GM12878 (cell line): ENCODE measurements at regions not wholly inside any gene's neighbourhood (a gene's known extent, or its start where the extent isn't known, plus 50 kb on each side); places are given as distances from the start of the nearest gene placed in this dataset.

Source experiments
- ATAC-seq: fragments of 200-7000 bp; cut with Tn5 transposase; 3 replicates; pipeline ENCODE4 v1.9.1; 2020; ENCODE audit warnings: mild to moderate bottlenecking, moderate library complexity
- BruUV-seq: library from RNA; stranded (reverse); fragments of 400-500 nt; replicated peaks from 2 replicates; lab custom pipeline; 2021; lab: Mats Ljungman, UMichigan
- CTCF ChIA-PET: fragments of 300-600 bp; sonication (Branson Sonifier 250); formaldehyde crosslinking; extraction: SDS; loops from one replicate; lab custom pipeline; 2021; ENCODE audit warnings: inconsistent platforms; lab: Yijun Ruan, JAX
- POLR2A ChIA-PET: fragments of 350-600 bp; formaldehyde crosslinking; extraction: SDS; loops from one replicate; lab custom pipeline; 2021; ENCODE audit warnings: inconsistent platforms; lab: Charles Lee
- RAD21 ChIA-PET: fragments of 300-600 bp; sonication (Branson Sonifier 250); formaldehyde crosslinking; loops from one replicate; lab custom pipeline; 2023; ENCODE audit warnings: antibody characterized with exemption; ENCODE audit not compliant: unreplicated experiment; lab: Charles Lee
- SMC1A ChIA-PET: fragments of 300-600 bp; sonication (Branson Sonifier 250); formaldehyde crosslinking; loops from one replicate; lab custom pipeline; 2023; ENCODE audit not compliant: unreplicated experiment, uncharacterized antibody; lab: Charles Lee
- DNase-seq: peaks from one replicate; pipeline ENCODE4 v3.0.0-alpha.2; 2011; ENCODE audit warnings: low read depth, low spot score
- FAIRE-seq: peaks from 3 replicates; lab custom pipeline; 2011; peaks lifted over from hg19 to GRCh38; lab: Jason Lieb, UNC
- H2AFZ ChIP-seq: 2 replicates; pipeline ENCODE4 v1.6.0; 2011; ENCODE audit warnings: low read depth, low read length, control low read depth; ENCODE audit not compliant: control insufficient read depth
- H3K27ac ChIP-seq: 2 replicates; pipeline ENCODE4 v1.5.1; 2011; ENCODE audit warnings: control low read depth; ENCODE audit not compliant: control insufficient read depth, insufficient read depth
- H3K27me3 ChIP-seq, 2 experiments: replicated peaks in 1 of 2; 2 replicates each; pipeline versions ENCODE4 v1.6.0 to v1.6.1; 2011; ENCODE audit warnings: low read length in 1 of 2; ENCODE audit not compliant: control insufficient read depth in 2 of 2, insufficient read depth in 2 of 2
- H3K36me3 ChIP-seq, 2 experiments: 2 replicates each; pipeline ENCODE4 v1.5.1; 2011; ENCODE audit warnings: low read length in 1 of 2; ENCODE audit not compliant: control insufficient read depth in 2 of 2, insufficient read depth in 2 of 2
- H3K4me1 ChIP-seq: 2 replicates; pipeline ENCODE4 v1.6.1; 2011; ENCODE audit warnings: mild to moderate bottlenecking, low read length, moderate library complexity, mixed read lengths; ENCODE audit not compliant: control insufficient read depth, insufficient read depth
- H3K4me2 ChIP-seq: 2 replicates; pipeline ENCODE4 v1.6.0; 2011; ENCODE audit warnings: control low read depth; ENCODE audit not compliant: control insufficient read depth, insufficient read depth
- H3K4me3 ChIP-seq: fragments of 200-600 bp; sonication (generic); 2 replicates; pipeline ENCODE4 v1.5.1; 2016
- H3K79me2 ChIP-seq: 2 replicates; pipeline ENCODE4 v1.6.0; 2011; ENCODE audit warnings: low read length; ENCODE audit not compliant: control insufficient read depth, insufficient read depth
- H3K9ac ChIP-seq: 2 replicates; pipeline ENCODE4 v1.8.0; 2011; ENCODE audit warnings: low read length, control low read depth, mixed read lengths; ENCODE audit not compliant: control insufficient read depth, insufficient read depth
- H3K9me3 ChIP-seq: replicated peaks from 3 replicates; pipeline ENCODE4 v1.5.1; 2011; ENCODE audit warnings: mild to moderate bottlenecking, low read length; ENCODE audit not compliant: control insufficient read depth, insufficient read depth
- H4K20me1 ChIP-seq: 2 replicates; pipeline ENCODE4 v1.6.0; 2011; ENCODE audit not compliant: control insufficient read depth, insufficient read depth
- CBX5 ChIP-seq: sonication (generic); IDR thresholded peaks from 2 replicates; pipeline ENCODE4 v1.6.1; 2016; ENCODE audit warnings: low read depth, moderate library complexity, mild to moderate bottlenecking, inconsistent platforms
- FOS ChIP-seq: IDR thresholded peaks from 3 replicates; pipeline ENCODE4 v1.6.1; 2011; ENCODE audit warnings: borderline replicate concordance; ENCODE audit not compliant: insufficient read length; ENCODE audit errors: extremely low read depth
- NFYB ChIP-seq: IDR thresholded peaks from 2 replicates; pipeline ENCODE4 v1.6.1; 2011; ENCODE audit warnings: low read depth, mild to moderate bottlenecking, low read length, improper control_type of control experiment, moderate library complexity; ENCODE audit not compliant: insufficient read depth
- NR2C1 ChIP-seq: fragments of 450-650 bp; IDR thresholded peaks from 2 replicates; pipeline ENCODE4 v1.6.1; 2017; ENCODE audit warnings: antibody characterized with exemption, mild to moderate bottlenecking, moderate library complexity
- PKNOX1 ChIP-seq: fragments of 450-650 bp; IDR thresholded peaks from 2 replicates; pipeline ENCODE4 v1.6.1; 2016; ENCODE audit warnings: mild to moderate bottlenecking
- RAD51 ChIP-seq: fragments of 450-650 bp; IDR thresholded peaks from 2 replicates; pipeline ENCODE4 v1.6.1; 2016; ENCODE audit warnings: moderate library complexity, mild to moderate bottlenecking, inconsistent platforms
- RELA ChIP-seq: fragments of 450-650 bp; IDR thresholded peaks from 2 replicates; pipeline ENCODE4 v1.8.0; 2014; ENCODE audit warnings: borderline replicate concordance; ENCODE audit not compliant: partially characterized antibody
- SMAD1 ChIP-seq: fragments of 450-650 bp; IDR thresholded peaks from 2 replicates; pipeline ENCODE4 v1.6.1; 2018; ENCODE audit warnings: mild to moderate bottlenecking, low read depth; ENCODE audit not compliant: partially characterized antibody
- STAT1 ChIP-seq: fragments of 450-650 bp; conservative IDR thresholded peaks from 2 replicates; pipeline ENCODE4 v1.6.1; 2014; ENCODE audit warnings: antibody characterized with exemption, mild to moderate bottlenecking
- TCF7 ChIP-seq: IDR thresholded peaks from 2 replicates; pipeline ENCODE4 v1.6.1; 2014; ENCODE audit warnings: antibody characterized with exemption, borderline replicate concordance
- YY1 ChIP-seq: IDR thresholded peaks from 2 replicates; pipeline ENCODE4 v1.6.1; 2011; ENCODE audit warnings: low read depth, mild to moderate bottlenecking, low read length
- ZBTB33 ChIP-seq: fragments of 450-650 bp; IDR thresholded peaks from 2 replicates; pipeline ENCODE4 v1.6.1; 2017; ENCODE audit warnings: mild to moderate bottlenecking
- ZBTB4 ChIP-seq: fragments of 450-650 bp; formaldehyde crosslinking; IDR thresholded peaks from 2 replicates; pipeline ENCODE4 v1.4.0; 2022; ENCODE audit warnings: mild to moderate bottlenecking, moderate library complexity
- in situ Hi-C: fragments of 300-500 bp; cut with MboI; formaldehyde crosslinking; loops from 9 replicates; pipeline ENCODE4 v1.14.3; 2018; ENCODE audit warnings: mixed read lengths
- intact Hi-C: fragments of 100-400 bp; cut with micrococcal nuclease; formaldehyde crosslinking; loops from one replicate; pipeline ENCODE4 v1.14.2; 2022; ENCODE audit not compliant: unreplicated experiment

- intact Hi-C loops: no loop called here
- ChIA-PET SMC1A (no interaction called here), CTCF (interaction anchor here (0.6 kb wide), 1 partner anchor 18 kb away, joined by 3 read pairs; no protein-coding TSS in a partner anchor)
Observed at GRCh38 chr6:54665278-54665677, 181.3 kb upstream of the FAM83B start.

More at GRCh38 chr6:54665278-54665677, 181.3 kb upstream of the FAM83B start:
- H4K20me1 ChIP-seq: no peaks in the 10 kb centered on the region
- ChIA-PET POLR2A (no interaction called here), RAD21 (no interaction called here)
- no peak overlapping the region for H3K4me3 ChIP-seq
- no peaks in the 10 kb centered on the region for H3K4me1 ChIP-seq
- H3K9me3 ChIP-seq: no peaks in the 10 kb centered on the region; the same call in 2 of the 3 replicates
- TF ChIP-seq TCF7 (no peak), ZBTB33 (no peak), STAT1 (no peak), NFYB (no peak), RAD51 (no peak), PKNOX1 (no peak), RELA (no peak), NR2C1 (no peak), SMAD1 (no peak), ZBTB4 (CRISPR knock-in tag) (no peak), CBX5 (no peak), FOS (no peak), YY1 (no peak)
- in situ Hi-C loops: no loop called here
- no TSS peak for BruUV-seq
- FAIRE-seq (no peak), DNase-seq (no peak), ATAC-seq (no peak)
- no peaks in the 10 kb centered on the region for H3K27me3 ChIP-seq
- no peak overlapping the region for H3K27ac ChIP-seq
- no peaks in the 10 kb centered on the region for H3K79me2 ChIP-seq
- no peak overlapping the region for H3K4me2 ChIP-seq
- H3K36me3 ChIP-seq: no peaks in the 10 kb centered on the region
- H2AFZ ChIP-seq: no peak overlapping the region
- H3K9ac ChIP-seq: no peak overlapping the region
